Astrocyte (in vitro differentiated cells and primary cell): ENCODE measurements at regions not wholly inside any gene's neighbourhood (a gene's known extent, or its start where the extent isn't known, plus 50 kb on each side); places are given as distances from the start of the nearest gene placed in this dataset.

Source experiments
- CTCF ChIP-seq: IDR thresholded peaks from 2 replicates; pipeline ENCODE4 v1.5.1; 2011; ENCODE audit warnings: low read depth, mild to moderate bottlenecking, inconsistent platforms, low read length, moderate library complexity; ENCODE audit not compliant: insufficient read depth
- EZH2 ChIP-seq: IDR thresholded peaks from 2 replicates; pipeline ENCODE4 v1.6.1; 2012; ENCODE audit warnings: mild to moderate bottlenecking, low read length, inconsistent platforms; ENCODE audit not compliant: insufficient read depth

- TF ChIP-seq CTCF = no peak
- TF ChIP-seq EZH2 = no peak
These were observed 308.0 kb upstream of the THRB start for GRCh38 chr3:24802614-24803013.
